ENCODE measurements at regions not wholly inside any gene's neighbourhood (a gene's known extent, or its start where the extent isn't known, plus 50 kb on each side); places are given as distances from the start of the nearest gene placed in this dataset.

GRCh38 chr22:48594016-48594756, 1233.5 kb downstream of the BRD1 start:
- no peak for DNase-seq

GRCh38 chr22:48593551-48593950, 1234.1 kb downstream of the BRD1 start:
- DNase-seq, result no peak

GRCh38 chr22:48592931-48593330, 1234.7 kb downstream of the BRD1 start:
- no peak for DNase-seq

GRCh38 chr22:48592488-48592887, 1235.2 kb downstream of the BRD1 start:
- no peak for DNase-seq

- no peak for DNase-seq
Measured at GRCh38 chr22:48592066-48592345, 1235.7 kb downstream of the BRD1 start.

GRCh38 chr22:48591286-48592065, 1236.2 kb downstream of the BRD1 start:
- DNase-seq, result no peak

- no peak for DNase-seq
Measured at GRCh38 chr22:48589901-48590300, 1237.8 kb downstream of the BRD1 start.

- DNase-seq, result no peak
Measured at GRCh38 chr22:48588878-48589450, 1238.7 kb downstream of the BRD1 start.

- DNase-seq, result no peak
Measured at GRCh38 chr22:48588151-48588877, 1239.4 kb downstream of the BRD1 start.

GRCh38 chr22:48587236-48587865, 1240.3 kb downstream of the BRD1 start:
- no peak for DNase-seq

- DNase-seq, result no peak
Measured at GRCh38 chr22:48586799-48587185, 1240.9 kb downstream of the BRD1 start.

- no peak for DNase-seq
Measured at GRCh38 chr22:48585916-48586798, 1241.5 kb downstream of the BRD1 start.

GRCh38 chr22:48584170-48584569, 1243.5 kb downstream of the BRD1 start:
- DNase-seq, result no peak

GRCh38 chr22:48581796-48582469, 1245.7 kb downstream of the BRD1 start:
- DNase-seq, result no peak

- DNase-seq, result no peak
Measured at GRCh38 chr22:48581205-48581766, 1246.4 kb downstream of the BRD1 start.

GRCh38 chr22:48580481-48580970, 1247.1 kb downstream of the BRD1 start:
- no peak for DNase-seq

- no peak for DNase-seq
Measured at GRCh38 chr22:48579928-48580309, 1247.8 kb downstream of the BRD1 start.

GRCh38 chr22:48579043-48579927, 1248.4 kb downstream of the BRD1 start:
- peak; percentile 70 for DNase-seq
